ENCODE measurements at regions not wholly inside any gene's neighbourhood (a gene's known extent, or its start where the extent isn't known, plus 50 kb on each side); places are given as distances from the start of the nearest gene placed in this dataset.

GRCh38 chr20:48308882-48309281, 518.9 kb downstream of the PREX1 start:
- H3K27me3 ChIP-seq (ENCODE audit: control insufficient read depth, insufficient read depth, low read length), result peaks cover 2% of the 10 kb centered on the region
- CTCF ChIA-PET, result interaction anchor here (0.5 kb wide), 1 partner anchor 321 kb away, joined by 3 read pairs; no protein-coding TSS in a partner anchor

GRCh38 chr20:48308232-48308781, 519.5 kb downstream of the PREX1 start:
- Histone ChIP-seq H3K27me3 (ENCODE audit: control insufficient read depth, insufficient read depth, low read length) (peaks cover under 1% of the 10 kb centered on the region), H3K36me3 (ENCODE audit: control insufficient read depth, insufficient read depth, low read length) (no peaks in the 10 kb centered on the region), H3K4me3 (ENCODE audit: low read depth, low read length) (no peak overlapping the region)
- ChIA-PET POLR2A (interaction anchor here (0.8 kb wide), 1 partner anchor 8 kb away, joined by 6 read pairs; no protein-coding TSS in a partner anchor), CTCF (interaction anchor here (0.5 to 1.1 kb wide), 2 partner anchors 312 to 321 kb away, joined by 3 read pairs; no protein-coding TSS in a partner anchor)
- DNase-seq (ENCODE audit: low read depth), result no peak
- TF ChIP-seq CTCF (IDR thresholded peaks at IDR 0.05; ENCODE audit: insufficient read depth, low read depth, low read length), result no peak

More at GRCh38 chr20:48308882-48309281, 518.9 kb downstream of the PREX1 start:
- no peak for TF ChIP-seq CTCF (IDR thresholded peaks at IDR 0.05; ENCODE audit: insufficient read depth, low read depth, low read length)
- H3K4me3 ChIP-seq (ENCODE audit: low read depth, low read length), result no peak overlapping the region
- H3K36me3 ChIP-seq (ENCODE audit: control insufficient read depth, insufficient read depth, low read length), result no peaks in the 10 kb centered on the region
- POLR2A ChIA-PET, result no interaction called here
- no peak for DNase-seq (ENCODE audit: low read depth)

- peaks cover 1% of the 10 kb centered on the region for H3K27me3 ChIP-seq (ENCODE audit: control insufficient read depth, insufficient read depth, low read length)
- CTCF ChIA-PET, result interaction anchor here (1.1 kb wide), 1 partner anchor 313 kb away, joined by 3 read pairs; no protein-coding TSS in a partner anchor
- no peak for DNase-seq (ENCODE audit: low read depth)
- TF ChIP-seq CTCF (IDR thresholded peaks at IDR 0.05; ENCODE audit: insufficient read depth, low read depth, low read length), result no peak
- POLR2A ChIA-PET, result no interaction called here
- H3K4me3 ChIP-seq (ENCODE audit: low read depth, low read length), result no peak overlapping the region
- H3K36me3 ChIP-seq (ENCODE audit: control insufficient read depth, insufficient read depth, low read length), result no peaks in the 10 kb centered on the region
These were observed 520.5 kb downstream of the PREX1 start for GRCh38 chr20:48307277-48307676.

- H3K27me3 ChIP-seq (ENCODE audit: control insufficient read depth, insufficient read depth, low read length), result peaks cover 1% of the 10 kb centered on the region
- H3K36me3 ChIP-seq (ENCODE audit: control insufficient read depth, insufficient read depth, low read length), result no peaks in the 10 kb centered on the region
- no peak for TF ChIP-seq CTCF (IDR thresholded peaks at IDR 0.05; ENCODE audit: insufficient read depth, low read depth, low read length)
- no peak overlapping the region for H3K4me3 ChIP-seq (ENCODE audit: low read depth, low read length)
- ChIA-PET CTCF (interaction anchor here (1.2 kb wide), 1 partner anchor 13 kb away, joined by 4 read pairs; no protein-coding TSS in a partner anchor), POLR2A (no interaction called here)
- DNase-seq (ENCODE audit: low read depth), result no peak
These were observed 517.7 kb upstream of the SULF2 start for GRCh38 chr20:48302844-48303542.

- no peaks in the 10 kb centered on the region for H3K36me3 ChIP-seq (ENCODE audit: control insufficient read depth, insufficient read depth, low read length)
- CTCF ChIA-PET, result no interaction called here
- peaks cover 1% of the 10 kb centered on the region for H3K27me3 ChIP-seq (ENCODE audit: control insufficient read depth, insufficient read depth, low read length)
- TF ChIP-seq CTCF (IDR thresholded peaks at IDR 0.05; ENCODE audit: insufficient read depth, low read depth, low read length), result no peak
- DNase-seq (ENCODE audit: low read depth), result no peak
- H3K4me3 ChIP-seq (ENCODE audit: low read depth, low read length), result no peak overlapping the region
- POLR2A ChIA-PET, result no interaction called here
These were observed 516.9 kb upstream of the SULF2 start for GRCh38 chr20:48302149-48302548.
